VCaP (cell line): ENCODE measurements at regions not wholly inside any gene's neighbourhood (a gene's known extent, or its start where the extent isn't known, plus 50 kb on each side); places are given as distances from the start of the nearest gene placed in this dataset.

ENCODE experiments used
- H3K27ac ChIP-seq: fragments of 450-650 bp; 2 replicates; pipeline ENCODE4 v1.5.1; 2017
- CTCF ChIP-seq: fragments of 450-650 bp; conservative IDR thresholded peaks from 2 replicates; pipeline ENCODE4 v1.5.1; 2017; ENCODE audit warnings: mild to moderate bottlenecking, moderate library complexity

GRCh38 chr9:80197661-80198060, 625.9 kb downstream of the TLE4 start:
- H3K27ac ChIP-seq = no peak overlapping the region
- TF ChIP-seq CTCF = no peak

GRCh38 chr9:80191108-80191507, 619.3 kb downstream of the TLE4 start:
- TF ChIP-seq CTCF = no peak

GRCh38 chr9:80188579-80188978, 616.8 kb downstream of the TLE4 start:
- H3K27ac ChIP-seq = no peak overlapping the region
- TF ChIP-seq CTCF = no peak

More at GRCh38 chr9:80191108-80191507, 619.3 kb downstream of the TLE4 start:
- H3K27ac ChIP-seq = no peak overlapping the region

- H3K27ac ChIP-seq = no peak overlapping the region
- no peak for TF ChIP-seq CTCF
Measured at GRCh38 chr9:80185112-80185738, 613.5 kb downstream of the TLE4 start.

- no peak for TF ChIP-seq CTCF
- no peak overlapping the region for H3K27ac ChIP-seq
Measured at GRCh38 chr9:80177949-80178480, 606.2 kb downstream of the TLE4 start.

- no peak overlapping the region; the same call in 1 of the 2 replicates for H3K27ac ChIP-seq
- TF ChIP-seq CTCF = peak; percentile 84
Measured at GRCh38 chr9:80175286-80176150, 603.8 kb downstream of the TLE4 start.

GRCh38 chr9:80163889-80164288, 592.1 kb downstream of the TLE4 start:
- TF ChIP-seq CTCF = no peak
- H3K27ac ChIP-seq = no peak overlapping the region
